CD4-positive, alpha-beta memory T cell (primary cell): ENCODE measurements at regions not wholly inside any gene's neighbourhood (a gene's known extent, or its start where the extent isn't known, plus 50 kb on each side); places are given as distances from the start of the nearest gene placed in this dataset.

Source experiments
- CTCF ChIA-PET: fragments of 350-600 bp; sonication (Branson Sonifier 250); formaldehyde crosslinking; loops from one replicate; lab custom pipeline; 2021; ENCODE audit warnings: inconsistent platforms; ENCODE audit not compliant: partially characterized antibody; lab: Charles Lee
- POLR2A ChIA-PET: fragments of 350-600 bp; sonication (Branson Sonifier 250); formaldehyde crosslinking; loops from one replicate; lab custom pipeline; 2021; ENCODE audit not compliant: partially characterized antibody; lab: Charles Lee
- DNase-seq, 5 donors: peaks; one replicate each; pipeline versions ENCODE4 v3.0.0 to v3.0.0-alpha.2; 2020 to 2022; ENCODE audit warnings: mixed read lengths in 1 of 5
- H3K27ac ChIP-seq: one replicate; pipeline ENCODE4 v1.7.0; 2013; ENCODE audit warnings: low read depth, low read length
- H3K27me3 ChIP-seq: 2 replicates; pipeline ENCODE4 v1.7.0; 2013; ENCODE audit warnings: mild to moderate bottlenecking, low read length, moderate library complexity; ENCODE audit not compliant: insufficient read depth
- H3K36me3 ChIP-seq: 2 replicates; pipeline ENCODE4 v1.7.0; 2013; ENCODE audit warnings: mild to moderate bottlenecking, low read length, moderate library complexity; ENCODE audit not compliant: insufficient read depth
- H3K4me1 ChIP-seq: 2 replicates; pipeline ENCODE4 v1.7.0; 2013; ENCODE audit warnings: mild to moderate bottlenecking, low read length, moderate library complexity; ENCODE audit not compliant: insufficient read depth
- H3K4me3 ChIP-seq, 2 donors: one replicate each; pipeline ENCODE4 v1.7.0; 2013; ENCODE audit warnings: low read length in 2 of 2, mild to moderate bottlenecking in 1 of 2
- H3K9me3 ChIP-seq, 2 donors: one replicate each; pipeline ENCODE4 v1.7.0; 2013; ENCODE audit warnings: low read length in 2 of 2, control low read depth in 1 of 2; ENCODE audit not compliant: control insufficient read depth in 1 of 2
- H3K27ac Mint-ChIP-seq, 7 donors: one replicate each; pipeline ENCODE4 v1.8.0; 2020 to 2021; ENCODE audit warnings: mixed read lengths in 7 of 7, mild to moderate bottlenecking in 6 of 7, inconsistent platforms in 3 of 7, moderate library complexity in 3 of 7
- H3K27me3 Mint-ChIP-seq, 2 donors: one replicate each; pipeline ENCODE4 v1.8.0; 2020 to 2021; ENCODE audit warnings: mixed read lengths in 2 of 2
- H3K36me3 Mint-ChIP-seq, 2 donors: one replicate each; pipeline ENCODE4 v1.8.0; 2020 to 2021; ENCODE audit warnings: mixed read lengths in 2 of 2, inconsistent platforms in 1 of 2, mild to moderate bottlenecking in 1 of 2
- H3K4me1 Mint-ChIP-seq, 4 donors: one replicate each; pipeline ENCODE4 v1.8.0; 2020 to 2021; ENCODE audit warnings: mixed read lengths in 4 of 4, mild to moderate bottlenecking in 1 of 4
- H3K4me3 Mint-ChIP-seq, 8 donors: one replicate each; pipeline ENCODE4 v1.8.0; 2020 to 2021; ENCODE audit warnings: mixed read lengths in 8 of 8, mild to moderate bottlenecking in 7 of 8, moderate library complexity in 6 of 8, inconsistent platforms in 3 of 8
- H3K9me3 Mint-ChIP-seq, 8 donors: one replicate each; pipeline ENCODE4 v1.8.0; 2020 to 2021; ENCODE audit warnings: mixed read lengths in 8 of 8, mild to moderate bottlenecking in 5 of 8, inconsistent platforms in 3 of 8, moderate library complexity in 1 of 8
- intact Hi-C: fragments of 100-400 bp; cut with micrococcal nuclease; formaldehyde crosslinking; loops from one replicate; pipeline ENCODE4 v1.15.1; 2023

DNA sequence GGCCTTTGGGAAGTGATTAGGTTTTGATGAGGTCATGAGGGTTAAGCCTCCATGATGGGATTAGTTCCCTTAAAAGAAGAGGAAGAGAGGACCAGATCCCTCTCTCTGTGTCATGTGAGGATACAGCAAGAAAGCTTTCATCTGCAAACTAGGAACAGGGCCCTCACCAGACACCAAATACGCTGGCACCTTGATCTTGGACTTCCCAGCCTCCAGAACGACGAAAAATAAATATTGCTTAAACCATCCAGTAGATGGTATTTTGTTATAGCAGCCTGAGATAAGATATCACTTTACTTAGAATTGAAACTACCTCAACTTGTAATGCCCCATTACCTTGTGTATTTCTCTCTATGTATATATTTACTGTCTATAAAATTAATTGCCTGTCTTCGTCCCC is 65.4 kb upstream of the NNAT start:
- peaks cover 12% of the 10 kb centered on the region in 2 donors for H3K27me3 Mint-ChIP-seq
- H3K36me3 Mint-ChIP-seq = peaks cover 5 to 29% of the 10 kb centered on the region in 2 donors
- ChIA-PET POLR2A (no interaction called here), CTCF (no interaction called here)
- Histone ChIP-seq H3K27me3 (no peaks in the 10 kb centered on the region), H3K4me1 (no peaks in the 10 kb centered on the region), H3K4me3 (no peak overlapping the region), H3K9me3 (peaks cover 0 to 5% of the 10 kb centered on the region in 2 donors), H3K27ac (no peak overlapping the region), H3K36me3 (no peaks in the 10 kb centered on the region)
- DNase-seq = no peak
- H3K27ac Mint-ChIP-seq = no peak overlapping the region
- intact Hi-C loops = no loop called here
- H3K4me3 Mint-ChIP-seq = no peak overlapping the region
- H3K9me3 Mint-ChIP-seq = peaks cover 6 to 64% (median 55%) of the 10 kb centered on the region in 8 donors
- no peaks in the 10 kb centered on the region for H3K4me1 Mint-ChIP-seq

- intact Hi-C loops = no loop called here
- peaks cover 5 to 30% of the 10 kb centered on the region in 2 donors for H3K36me3 Mint-ChIP-seq
Measured at GRCh38 chr20:37456948-37457347, 64.1 kb upstream of the NNAT start.

GRCh38 chr20:37457921-37458320 is 63.1 kb upstream of the NNAT start:
- Histone ChIP-seq H3K4me1 (no peaks in the 10 kb centered on the region), H3K4me3 (no peak overlapping the region), H3K27me3 (no peaks in the 10 kb centered on the region), H3K36me3 (no peaks in the 10 kb centered on the region), H3K27ac (no peak overlapping the region), H3K9me3 (peaks cover 0 to 5% of the 10 kb centered on the region in 2 donors)
- DNase-seq = no peak
- H3K4me3 Mint-ChIP-seq = no peak overlapping the region
- H3K27me3 Mint-ChIP-seq = peaks cover 11 to 12% of the 10 kb centered on the region in 2 donors
- intact Hi-C loops = no loop called here
- CTCF ChIA-PET = no interaction called here
- H3K27ac Mint-ChIP-seq = no peak overlapping the region
- H3K4me1 Mint-ChIP-seq = no peaks in the 10 kb centered on the region
- peaks cover 5 to 30% of the 10 kb centered on the region in 2 donors for H3K36me3 Mint-ChIP-seq
- H3K9me3 Mint-ChIP-seq = peaks cover 6 to 64% (median 55%) of the 10 kb centered on the region in 8 donors
- POLR2A ChIA-PET = no interaction called here

More at GRCh38 chr20:37456948-37457347, 64.1 kb upstream of the NNAT start:
- no peak for DNase-seq
- Mint-ChIP-seq H3K9me3 (peaks cover 6 to 64% (median 55%) of the 10 kb centered on the region in 8 donors), H3K27me3 (peaks cover 12% of the 10 kb centered on the region in 2 donors), H3K4me3 (no peak overlapping the region), H3K27ac (no peak overlapping the region), H3K4me1 (no peaks in the 10 kb centered on the region)
- Histone ChIP-seq H3K36me3 (no peaks in the 10 kb centered on the region), H3K4me3 (no peak overlapping the region), H3K9me3 (peaks cover 0 to 5% of the 10 kb centered on the region in 2 donors), H3K27ac (no peak overlapping the region), H3K4me1 (no peaks in the 10 kb centered on the region), H3K27me3 (no peaks in the 10 kb centered on the region)
- POLR2A ChIA-PET = no interaction called here
- CTCF ChIA-PET = no interaction called here

- CTCF ChIA-PET = no interaction called here
- H3K9me3 Mint-ChIP-seq = peaks cover 6 to 61% (median 53%) of the 10 kb centered on the region in 8 donors
- H3K27me3 Mint-ChIP-seq = peaks cover 7 to 11% of the 10 kb centered on the region in 2 donors
Measured at GRCh38 chr20:37458761-37459160, 62.3 kb upstream of the NNAT start.

GRCh38 chr20:37461405-37461804 is 59.6 kb upstream of the NNAT start:
- Mint-ChIP-seq H3K4me1 (no peaks in the 10 kb centered on the region), H3K27ac (no peak overlapping the region), H3K9me3 (peaks cover 3 to 36% (median 29%) of the 10 kb centered on the region in 8 donors), H3K36me3 (peaks cover 5 to 21% of the 10 kb centered on the region in 2 donors), H3K27me3 (peaks cover 6% of the 10 kb centered on the region in 2 donors), H3K4me3 (no peak overlapping the region)
- intact Hi-C loops = no loop called here
- no peaks in the 10 kb centered on the region for H3K4me1 ChIP-seq
- DNase-seq = no peak
- peaks cover 0 to 5% of the 10 kb centered on the region in 2 donors for H3K9me3 ChIP-seq
- no peaks in the 10 kb centered on the region for H3K27me3 ChIP-seq
- ChIA-PET POLR2A (no interaction called here), CTCF (no interaction called here)
- no peak overlapping the region for H3K4me3 ChIP-seq
- no peaks in the 10 kb centered on the region for H3K36me3 ChIP-seq
- no peak overlapping the region for H3K27ac ChIP-seq

More at GRCh38 chr20:37458761-37459160, 62.3 kb upstream of the NNAT start:
- intact Hi-C loops = no loop called here
- H3K4me3 Mint-ChIP-seq = no peak overlapping the region
- no peak overlapping the region for H3K27ac Mint-ChIP-seq
- H3K36me3 ChIP-seq = no peaks in the 10 kb centered on the region
- H3K27ac ChIP-seq = no peak overlapping the region
- no peaks in the 10 kb centered on the region for H3K4me1 ChIP-seq
- peaks cover 0 to 5% of the 10 kb centered on the region in 2 donors for H3K9me3 ChIP-seq
- DNase-seq = no peak
- no peaks in the 10 kb centered on the region for H3K4me1 Mint-ChIP-seq
- no peaks in the 10 kb centered on the region for H3K27me3 ChIP-seq
- POLR2A ChIA-PET = no interaction called here
- H3K36me3 Mint-ChIP-seq = peaks cover 5 to 30% of the 10 kb centered on the region in 2 donors
- H3K4me3 ChIP-seq = no peak overlapping the region

DNA sequence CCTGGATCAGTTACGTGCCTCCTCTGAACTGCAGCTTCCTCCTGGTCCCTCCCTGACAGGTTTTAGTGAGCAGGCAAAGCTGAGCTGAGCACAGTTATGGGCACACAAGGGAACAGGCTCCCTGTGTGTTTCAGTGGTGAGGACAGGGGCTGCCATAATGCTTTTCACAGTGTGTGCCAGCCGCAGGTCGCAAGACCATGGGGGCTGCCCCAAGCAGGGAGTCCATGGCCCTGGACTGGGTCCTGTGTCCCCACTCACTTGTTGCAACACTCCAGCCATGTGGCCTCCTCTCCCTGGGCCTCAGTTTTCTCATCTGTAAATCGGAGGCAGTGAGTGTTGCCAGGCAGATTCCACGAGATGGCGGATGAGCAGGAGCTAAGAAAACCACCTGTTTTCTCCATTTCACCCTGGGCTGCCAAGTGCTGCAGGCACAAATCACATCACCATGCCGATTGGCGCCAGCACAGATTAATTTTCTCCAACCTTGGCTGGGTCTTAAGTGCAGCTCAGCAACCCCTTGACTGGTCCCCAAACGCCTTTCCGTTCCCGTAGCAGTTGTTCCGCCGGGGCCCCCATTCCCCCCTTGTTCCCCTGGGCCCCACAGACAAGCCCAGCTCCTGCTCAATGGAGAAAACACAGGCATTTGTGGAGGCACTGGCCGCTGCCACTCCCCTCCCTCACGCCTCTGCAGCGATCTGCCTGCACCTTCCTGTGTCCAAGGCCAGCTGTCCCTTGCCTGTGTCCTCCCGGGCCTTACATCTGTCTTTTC is 57.1 kb upstream of the NNAT start:
- H3K9me3 ChIP-seq = no peaks in the 10 kb centered on the region
- Mint-ChIP-seq H3K27ac (no peak overlapping the region), H3K27me3 (peaks cover 3 to 6% of the 10 kb centered on the region in 2 donors), H3K4me3 (no peak overlapping the region), H3K36me3 (peaks cover 0 to 9% of the 10 kb centered on the region in 2 donors), H3K9me3 (peaks cover 0 to 15% (median 10%) of the 10 kb centered on the region in 8 donors), H3K4me1 (no peaks in the 10 kb centered on the region)
- POLR2A ChIA-PET = no interaction called here
- no peak overlapping the region for H3K4me3 ChIP-seq
- H3K27ac ChIP-seq = no peak overlapping the region
- DNase-seq = no peak
- no peaks in the 10 kb centered on the region for H3K27me3 ChIP-seq
- no peaks in the 10 kb centered on the region for H3K36me3 ChIP-seq
- CTCF ChIA-PET = no interaction called here
- intact Hi-C loops = no loop called here
- no peaks in the 10 kb centered on the region for H3K4me1 ChIP-seq

- Mint-ChIP-seq H3K4me1 (no peaks in the 10 kb centered on the region), H3K27me3 (peaks cover 7 to 10% of the 10 kb centered on the region in 2 donors), H3K36me3 (peaks cover 0 to 9% of the 10 kb centered on the region in 2 donors), H3K9me3 (peaks cover 0 to 9% (median 5%) of the 10 kb centered on the region in 8 donors), H3K4me3 (no peak overlapping the region), H3K27ac (no peak overlapping the region)
- H3K27ac ChIP-seq = no peak overlapping the region
- POLR2A ChIA-PET = no interaction called here
- H3K9me3 ChIP-seq = no peaks in the 10 kb centered on the region
- CTCF ChIA-PET = no interaction called here
- H3K4me3 ChIP-seq = no peak overlapping the region
- intact Hi-C loops = no loop called here
- H3K4me1 ChIP-seq = no peaks in the 10 kb centered on the region
- no peaks in the 10 kb centered on the region for H3K36me3 ChIP-seq
- no peak for DNase-seq
- H3K27me3 ChIP-seq = no peaks in the 10 kb centered on the region
Measured at GRCh38 chr20:37464611-37465010, 56.4 kb upstream of the NNAT start.
